GM19452 (cell line): ENCODE measurements at regions not wholly inside any gene's neighbourhood (a gene's known extent, or its start where the extent isn't known, plus 50 kb on each side); places are given as distances from the start of the nearest gene placed in this dataset.

Experiments used
- ATAC-seq: cut with Tn5 transposase; IDR thresholded peaks from one replicate; pipeline ENCODE4 v1.9.1; 2021; ENCODE audit not compliant: unreplicated experiment

- ATAC-seq, result no peak
These were observed 70.5 kb upstream of the RUNX1 start for GRCh38 chr21:35119501-35120047.

GRCh38 chr21:35116777-35117176 lies 67.7 kb upstream of the RUNX1 start:
- ATAC-seq, result no peak

GRCh38 chr21:35113064-35113463 lies 64.0 kb upstream of the RUNX1 start:
- ATAC-seq, result no peak

- ATAC-seq, result no peak
These were observed 62.3 kb upstream of the RUNX1 start for GRCh38 chr21:35111321-35111930.

- no peak for ATAC-seq
These were observed 59.8 kb upstream of the RUNX1 start for GRCh38 chr21:35108887-35109286.

- ATAC-seq, result no peak
These were observed 58.4 kb upstream of the RUNX1 start for GRCh38 chr21:35107520-35107919.

- no peak for ATAC-seq
These were observed 57.2 kb upstream of the RUNX1 start for GRCh38 chr21:35106246-35106835.

GRCh38 chr21:35102488-35103371 lies 53.6 kb upstream of the RUNX1 start:
- ATAC-seq, result no peak

- no peak for ATAC-seq
These were observed 51.3 kb upstream of the RUNX1 start for GRCh38 chr21:35100349-35100811.

- ATAC-seq, result no peak
These were observed 50.2 kb upstream of the RUNX1 start for GRCh38 chr21:35099310-35099709.
